OCI-LY1 (cell line): ENCODE measurements at regions not wholly inside any gene's neighbourhood (a gene's known extent, or its start where the extent isn't known, plus 50 kb on each side); places are given as distances from the start of the nearest gene placed in this dataset.

ENCODE experiments used
- H2AFZ ChIP-seq: fragments of 200-600 bp; sonication (generic), shearing (Covaris generic); 2 replicates; pipeline ENCODE4 v1.6.0; 2014; ENCODE audit warnings: antibody characterized with exemption, mild to moderate bottlenecking, low read length
- H3F3A ChIP-seq: fragments of 200-600 bp; sonication (generic), shearing (Covaris generic); 2 replicates; pipeline ENCODE4 v1.6.0; 2014; ENCODE audit warnings: mild to moderate bottlenecking, antibody characterized with exemption, low read length, moderate library complexity; ENCODE audit not compliant: insufficient read depth
- H3K27ac ChIP-seq: fragments of 200-600 bp; sonication (generic); 2 replicates; pipeline ENCODE4 v1.5.1; 2014; ENCODE audit warnings: low read length, mixed run types, mild to moderate bottlenecking, low read depth; ENCODE audit not compliant: poor library complexity, severe bottlenecking
- H3K27me3 ChIP-seq: fragments of 200-600 bp; sonication (generic); 2 replicates; pipeline ENCODE4 v1.6.0; 2014; ENCODE audit warnings: antibody characterized with exemption, mild to moderate bottlenecking, low read length, moderate library complexity; ENCODE audit not compliant: insufficient read depth
- H3K36me3 ChIP-seq: fragments of 200-600 bp; sonication (generic); 2 replicates; pipeline ENCODE4 v1.6.1; 2014; ENCODE audit warnings: mild to moderate bottlenecking, antibody characterized with exemption, low read length, moderate library complexity, mixed read lengths; ENCODE audit not compliant: insufficient read depth
- H3K4me1 ChIP-seq: fragments of 200-600 bp; sonication (generic); 2 replicates; pipeline ENCODE4 v1.5.1; 2014; ENCODE audit warnings: mild to moderate bottlenecking, low read length, moderate library complexity; ENCODE audit not compliant: insufficient read depth, severe bottlenecking
- H3K4me2 ChIP-seq: fragments of 200-600 bp; sonication (generic), shearing (Covaris generic); 2 replicates; pipeline ENCODE4 v1.6.1; 2014; ENCODE audit warnings: low read length
- H3K4me3 ChIP-seq: fragments of 200-600 bp; sonication (generic); 2 replicates; pipeline ENCODE4 v1.5.1; 2014; ENCODE audit warnings: low read length, low read depth, mild to moderate bottlenecking, mixed read lengths; ENCODE audit not compliant: poor library complexity, severe bottlenecking
- H3K79me2 ChIP-seq: fragments of 200-600 bp; shearing (Covaris generic); 2 replicates; pipeline ENCODE4 v1.6.1; 2016; ENCODE audit warnings: mixed run types, low read length, mixed read lengths; ENCODE audit not compliant: insufficient read depth
- H3K9ac ChIP-seq: fragments of 200-600 bp; sonication (generic), shearing (Covaris generic); 2 replicates; pipeline ENCODE4 v1.6.1; 2014; ENCODE audit warnings: mild to moderate bottlenecking, low read length, mixed read lengths
- H3K9me2 ChIP-seq: fragments of 200-600 bp; sonication (generic), shearing (Covaris generic); 2 replicates; pipeline ENCODE4 v1.6.1; 2014; ENCODE audit warnings: low read depth, mild to moderate bottlenecking, low read length, mixed read lengths
- H3K9me3 ChIP-seq: fragments of 200-600 bp; shearing (Covaris generic); 2 replicates; pipeline ENCODE4 v1.6.1; 2014; ENCODE audit warnings: low read length, mixed read lengths
- H4K20me1 ChIP-seq: fragments of 200-600 bp; sonication (generic), shearing (Covaris generic); 2 replicates; pipeline ENCODE4 v1.6.0; 2016; ENCODE audit warnings: mild to moderate bottlenecking, low read length; ENCODE audit not compliant: insufficient read depth
- EZH2 ChIP-seq: fragments of 200-600 bp; sonication (generic), shearing (Covaris generic); IDR thresholded peaks from 2 replicates; pipeline ENCODE4 v1.8.0; 2017; ENCODE audit warnings: borderline replicate concordance, mixed run types, mild to moderate bottlenecking, antibody characterized with exemption, low read length, moderate library complexity, mixed read lengths
- TF ChIP-seq, protein P1 (sequence below): fragments of 200-600 bp; sonication (generic), shearing (Covaris generic); IDR thresholded peaks from 2 replicates; pipeline ENCODE4 v1.5.1; 2017; ENCODE audit warnings: mild to moderate bottlenecking, antibody characterized with exemption, low read length, moderate library complexity, mixed read lengths

DNA sequence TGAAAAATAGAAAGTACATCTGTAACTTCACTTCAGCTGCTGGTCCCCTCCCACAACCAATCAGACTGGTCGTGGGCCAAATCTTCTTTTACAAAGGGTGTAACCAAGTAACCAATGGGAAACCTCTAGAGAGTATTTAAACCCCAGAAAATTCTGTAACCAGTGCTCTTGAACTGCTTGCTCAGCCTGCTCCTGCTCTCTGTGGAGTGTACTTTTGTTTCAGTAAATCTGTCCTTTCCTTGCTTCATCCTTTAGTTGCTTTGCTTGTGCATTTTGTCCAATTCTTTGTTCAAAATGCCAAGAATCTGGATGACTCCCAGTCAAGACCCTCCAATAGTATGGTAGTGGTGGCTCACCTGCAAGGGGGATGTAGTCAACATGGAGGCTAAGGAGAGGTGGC lies 489.1 kb downstream of the FUT8 start:
- no peaks in the 10 kb centered on the region; the same call in 1 of the 2 replicates for H3K27me3 ChIP-seq
- no peaks in the 10 kb centered on the region for H3K9me2 ChIP-seq
- no peak overlapping the region for H3K9ac ChIP-seq
- no peaks in the 10 kb centered on the region for H3F3A ChIP-seq
- TF ChIP-seq, protein P1, sequence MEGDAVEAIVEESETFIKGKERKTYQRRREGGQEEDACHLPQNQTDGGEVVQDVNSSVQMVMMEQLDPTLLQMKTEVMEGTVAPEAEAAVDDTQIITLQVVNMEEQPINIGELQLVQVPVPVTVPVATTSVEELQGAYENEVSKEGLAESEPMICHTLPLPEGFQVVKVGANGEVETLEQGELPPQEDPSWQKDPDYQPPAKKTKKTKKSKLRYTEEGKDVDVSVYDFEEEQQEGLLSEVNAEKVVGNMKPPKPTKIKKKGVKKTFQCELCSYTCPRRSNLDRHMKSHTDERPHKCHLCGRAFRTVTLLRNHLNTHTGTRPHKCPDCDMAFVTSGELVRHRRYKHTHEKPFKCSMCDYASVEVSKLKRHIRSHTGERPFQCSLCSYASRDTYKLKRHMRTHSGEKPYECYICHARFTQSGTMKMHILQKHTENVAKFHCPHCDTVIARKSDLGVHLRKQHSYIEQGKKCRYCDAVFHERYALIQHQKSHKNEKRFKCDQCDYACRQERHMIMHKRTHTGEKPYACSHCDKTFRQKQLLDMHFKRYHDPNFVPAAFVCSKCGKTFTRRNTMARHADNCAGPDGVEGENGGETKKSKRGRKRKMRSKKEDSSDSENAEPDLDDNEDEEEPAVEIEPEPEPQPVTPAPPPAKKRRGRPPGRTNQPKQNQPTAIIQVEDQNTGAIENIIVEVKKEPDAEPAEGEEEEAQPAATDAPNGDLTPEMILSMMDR = no peak
- no peak for TF ChIP-seq EZH2
- H3K27ac ChIP-seq = no peak overlapping the region
- H2AFZ ChIP-seq = no peak overlapping the region
- H3K36me3 ChIP-seq = no peaks in the 10 kb centered on the region
- H3K4me2 ChIP-seq = no peak overlapping the region
- no peaks in the 10 kb centered on the region for H3K9me3 ChIP-seq
- H3K4me3 ChIP-seq = no peak overlapping the region
- H3K79me2 ChIP-seq = no peaks in the 10 kb centered on the region
- no peaks in the 10 kb centered on the region for H4K20me1 ChIP-seq
- no peaks in the 10 kb centered on the region for H3K4me1 ChIP-seq

DNA sequence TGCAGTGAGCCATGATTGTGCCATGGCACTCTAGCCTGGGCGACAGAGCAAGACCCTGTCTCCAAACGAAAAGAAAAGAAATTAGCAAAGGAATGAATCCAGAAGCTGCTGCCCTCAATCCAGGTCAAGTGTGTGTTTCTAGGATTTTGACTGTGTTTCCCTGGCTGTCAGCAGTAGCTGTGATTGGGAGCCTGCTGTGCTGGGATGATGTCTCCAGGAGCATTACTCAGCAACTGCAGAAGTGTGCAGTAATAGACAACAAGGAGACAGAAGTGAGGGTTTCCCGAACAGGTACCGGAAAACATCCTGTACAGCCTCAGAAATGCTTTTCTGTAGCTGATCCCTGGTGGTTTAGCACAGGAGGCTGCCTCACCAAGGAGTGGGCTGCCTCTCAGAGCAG lies 492.5 kb downstream of the FUT8 start:
- Histone ChIP-seq H3K27ac (no peak overlapping the region), H3K9me3 (no peaks in the 10 kb centered on the region), H3K79me2 (no peaks in the 10 kb centered on the region), H3K9me2 (no peaks in the 10 kb centered on the region), H3K4me2 (no peak overlapping the region), H4K20me1 (no peaks in the 10 kb centered on the region), H3K27me3 (no peaks in the 10 kb centered on the region; the same call in 1 of the 2 replicates), H3K4me1 (no peaks in the 10 kb centered on the region), H3K4me3 (no peak overlapping the region), H3K36me3 (no peaks in the 10 kb centered on the region), H3K9ac (no peak overlapping the region), H2AFZ (no peak overlapping the region), H3F3A (no peaks in the 10 kb centered on the region)
- TF ChIP-seq EZH2 = no peak
- TF ChIP-seq, protein P1 = no peak

DNA sequence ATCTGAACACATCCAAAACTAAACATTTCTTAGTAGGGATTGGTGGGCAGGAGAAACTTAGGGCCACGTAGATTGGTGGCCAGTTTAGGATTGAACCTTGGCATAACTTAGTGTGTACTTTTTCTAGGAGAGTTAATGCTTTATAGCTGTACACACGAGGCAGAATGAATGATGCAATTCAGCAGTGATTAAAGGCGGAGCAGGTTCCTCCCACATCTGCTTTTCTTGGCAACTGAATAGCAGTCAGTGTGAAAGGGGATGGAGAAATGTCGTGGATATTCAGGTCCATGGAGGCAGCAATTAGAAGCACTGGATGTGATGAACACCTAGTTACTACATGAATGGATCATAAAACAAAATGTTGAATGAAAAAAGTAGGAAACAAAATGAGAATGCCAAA lies 493.8 kb downstream of the FUT8 start:
- Histone ChIP-seq H3K9me3 (no peaks in the 10 kb centered on the region), H3K36me3 (no peaks in the 10 kb centered on the region), H3K4me1 (no peaks in the 10 kb centered on the region), H3K9ac (no peak overlapping the region), H2AFZ (no peak overlapping the region), H3K27me3 (no peaks in the 10 kb centered on the region), H4K20me1 (no peaks in the 10 kb centered on the region), H3K4me3 (no peak overlapping the region), H3K4me2 (no peak overlapping the region), H3K79me2 (no peaks in the 10 kb centered on the region), H3K9me2 (no peaks in the 10 kb centered on the region), H3F3A (no peaks in the 10 kb centered on the region), H3K27ac (no peak overlapping the region)
- no peak for TF ChIP-seq EZH2
- TF ChIP-seq, protein P1 = no peak
